Peyer's patch (tissue), 4 donors: ENCODE measurements at regions not wholly inside any gene's neighbourhood (a gene's known extent, or its start where the extent isn't known, plus 50 kb on each side); places are given as distances from the start of the nearest gene placed in this dataset.

Experiments used
- DNase-seq, 3 donors: peaks; one replicate each; pipeline ENCODE4 v3.0.0-alpha.2; 2017 to 2019
- H3K27ac ChIP-seq, 4 donors: fragments of 200-600 bp; sonication (generic); one replicate each; pipeline ENCODE4 v1.5.1; 2016 to 2019
- H3K27me3 ChIP-seq, 2 donors: fragments of 200-600 bp; sonication (generic); one replicate each; pipeline ENCODE4 v1.5.1; 2019
- H3K36me3 ChIP-seq, 3 donors: fragments of 200-600 bp; sonication (generic); one replicate each; pipeline ENCODE4 v1.5.1; 2016 to 2019
- H3K4me1 ChIP-seq, 4 donors: fragments of 200-600 bp; sonication (generic); one replicate each; pipeline ENCODE4 v1.5.1; 2016 to 2019
- H3K4me3 ChIP-seq, 4 donors: fragments of 200-600 bp; sonication (generic); 1 replicate in 3 of 4; 2 replicates in 1 of 4; pipeline ENCODE4 v1.5.1; 2016 to 2019; ENCODE audit warnings: mild to moderate bottlenecking in 1 of 4
- H3K9me3 ChIP-seq, 4 donors: fragments of 200-600 bp; sonication (generic); one replicate each; pipeline ENCODE4 v1.5.1; 2016 to 2019; ENCODE audit warnings: mild to moderate bottlenecking in 1 of 4
- POLR2A ChIP-seq, 2 donors: fragments of 450-650 bp; IDR thresholded peaks; one replicate each; pipeline ENCODE4 v1.5.1; 2017; ENCODE audit warnings: antibody characterized with exemption in 2 of 2, mild to moderate bottlenecking in 2 of 2, moderate library complexity in 2 of 2
- TF ChIP-seq, protein P1 (sequence below), 6 experiments: fragments of 450-650 bp in 4 of 6; fragments of 200-600 bp in 2 of 6; sonication (generic) in 1 of 6; IDR thresholded peaks; one replicate each; pipeline ENCODE4 v1.5.1; 2017 to 2019; ENCODE audit warnings: antibody characterized with exemption in 6 of 6, mild to moderate bottlenecking in 3 of 6, moderate library complexity in 1 of 6

DNA sequence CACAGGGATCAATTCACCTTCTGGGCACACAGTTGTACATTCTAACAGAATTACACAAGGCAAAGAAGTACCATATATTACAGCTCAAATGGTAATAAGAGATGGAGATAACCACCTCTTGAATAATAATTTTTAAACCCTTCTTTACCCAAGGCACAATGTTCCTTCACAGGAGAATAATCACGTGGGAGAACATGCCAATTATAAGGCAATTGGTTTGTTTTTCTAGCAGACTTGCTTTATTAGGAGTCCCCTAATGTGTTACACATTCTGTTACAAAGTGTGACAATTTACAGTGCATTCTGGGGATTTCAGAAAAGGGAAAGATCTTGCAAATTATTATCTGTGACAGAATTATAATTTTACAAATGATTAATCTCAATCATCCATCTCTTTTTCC lies 380.3 kb downstream of the RND3 start:
- no peak for DNase-seq
- Histone ChIP-seq H3K27ac (no peak overlapping the region), H3K27me3 (no peaks in the 10 kb centered on the region), H3K9me3 (no peaks in the 10 kb centered on the region), H3K4me3 (no peak overlapping the region), H3K36me3 (no peaks in the 10 kb centered on the region), H3K4me1 (no peaks in the 10 kb centered on the region)
- no peak for TF ChIP-seq POLR2A (IDR thresholded peaks at IDR 0.05)
- TF ChIP-seq, protein P1, sequence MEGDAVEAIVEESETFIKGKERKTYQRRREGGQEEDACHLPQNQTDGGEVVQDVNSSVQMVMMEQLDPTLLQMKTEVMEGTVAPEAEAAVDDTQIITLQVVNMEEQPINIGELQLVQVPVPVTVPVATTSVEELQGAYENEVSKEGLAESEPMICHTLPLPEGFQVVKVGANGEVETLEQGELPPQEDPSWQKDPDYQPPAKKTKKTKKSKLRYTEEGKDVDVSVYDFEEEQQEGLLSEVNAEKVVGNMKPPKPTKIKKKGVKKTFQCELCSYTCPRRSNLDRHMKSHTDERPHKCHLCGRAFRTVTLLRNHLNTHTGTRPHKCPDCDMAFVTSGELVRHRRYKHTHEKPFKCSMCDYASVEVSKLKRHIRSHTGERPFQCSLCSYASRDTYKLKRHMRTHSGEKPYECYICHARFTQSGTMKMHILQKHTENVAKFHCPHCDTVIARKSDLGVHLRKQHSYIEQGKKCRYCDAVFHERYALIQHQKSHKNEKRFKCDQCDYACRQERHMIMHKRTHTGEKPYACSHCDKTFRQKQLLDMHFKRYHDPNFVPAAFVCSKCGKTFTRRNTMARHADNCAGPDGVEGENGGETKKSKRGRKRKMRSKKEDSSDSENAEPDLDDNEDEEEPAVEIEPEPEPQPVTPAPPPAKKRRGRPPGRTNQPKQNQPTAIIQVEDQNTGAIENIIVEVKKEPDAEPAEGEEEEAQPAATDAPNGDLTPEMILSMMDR (IDR thresholded peaks at IDR 0.05), result no peak

- Histone ChIP-seq H3K9me3 (no peaks in the 10 kb centered on the region), H3K4me3 (no peak overlapping the region), H3K4me1 (no peaks in the 10 kb centered on the region), H3K27me3 (no peaks in the 10 kb centered on the region), H3K27ac (no peak overlapping the region), H3K36me3 (no peaks in the 10 kb centered on the region)
- no peak for DNase-seq
- no peak for TF ChIP-seq POLR2A (IDR thresholded peaks at IDR 0.05)
- TF ChIP-seq, protein P1 (IDR thresholded peaks at IDR 0.05), result no peak
Measured at GRCh38 chr2:150101947-150102346, 385.5 kb downstream of the RND3 start.

- no peak for TF ChIP-seq POLR2A (IDR thresholded peaks at IDR 0.05)
- TF ChIP-seq, protein P1 (IDR thresholded peaks at IDR 0.05), result no peak
- Histone ChIP-seq H3K9me3 (no peaks in the 10 kb centered on the region), H3K36me3 (no peaks in the 10 kb centered on the region), H3K4me1 (no peaks in the 10 kb centered on the region), H3K4me3 (no peak overlapping the region), H3K27me3 (no peaks in the 10 kb centered on the region), H3K27ac (no peak overlapping the region)
- no peak for DNase-seq
Measured at GRCh38 chr2:150100834-150101233, 386.6 kb downstream of the RND3 start.

- H3K4me1 ChIP-seq, result no peaks in the 10 kb centered on the region
- no peaks in the 10 kb centered on the region for H3K27me3 ChIP-seq
- H3K4me3 ChIP-seq, result no peak overlapping the region
- no peaks in the 10 kb centered on the region for H3K36me3 ChIP-seq
- no peak for DNase-seq
- H3K9me3 ChIP-seq, result no peaks in the 10 kb centered on the region
- TF ChIP-seq POLR2A (IDR thresholded peaks at IDR 0.05), result no peak
- TF ChIP-seq, protein P1 (IDR thresholded peaks at IDR 0.05), result no peak
- no peak overlapping the region for H3K27ac ChIP-seq
Measured at GRCh38 chr2:150100336-150100735, 387.1 kb downstream of the RND3 start.

DNA sequence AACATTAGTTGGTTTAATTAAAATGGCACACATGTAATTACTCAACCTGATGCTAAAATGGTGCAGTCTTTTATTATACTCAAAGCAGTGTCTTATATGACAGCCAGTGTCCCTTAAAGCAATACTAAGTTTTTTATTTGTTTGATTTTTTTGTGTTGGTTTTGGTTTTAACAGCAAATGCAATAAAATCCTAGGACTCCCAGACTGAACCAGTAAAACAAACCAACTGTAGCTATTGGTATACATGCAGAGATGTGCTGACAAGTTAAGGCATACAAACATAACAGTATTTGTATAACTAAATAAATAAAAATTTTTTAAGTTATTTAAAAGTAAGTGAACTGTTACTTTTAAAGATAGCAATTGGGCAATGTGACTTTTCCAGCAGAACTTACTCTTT lies 387.7 kb downstream of the RND3 start:
- Histone ChIP-seq H3K9me3 (no peaks in the 10 kb centered on the region), H3K4me1 (no peaks in the 10 kb centered on the region), H3K27me3 (no peaks in the 10 kb centered on the region), H3K36me3 (no peaks in the 10 kb centered on the region), H3K27ac (no peak overlapping the region), H3K4me3 (no peak overlapping the region)
- no peak for DNase-seq
- TF ChIP-seq POLR2A (IDR thresholded peaks at IDR 0.05), result no peak
- TF ChIP-seq, protein P1 (IDR thresholded peaks at IDR 0.05), result no peak

DNA sequence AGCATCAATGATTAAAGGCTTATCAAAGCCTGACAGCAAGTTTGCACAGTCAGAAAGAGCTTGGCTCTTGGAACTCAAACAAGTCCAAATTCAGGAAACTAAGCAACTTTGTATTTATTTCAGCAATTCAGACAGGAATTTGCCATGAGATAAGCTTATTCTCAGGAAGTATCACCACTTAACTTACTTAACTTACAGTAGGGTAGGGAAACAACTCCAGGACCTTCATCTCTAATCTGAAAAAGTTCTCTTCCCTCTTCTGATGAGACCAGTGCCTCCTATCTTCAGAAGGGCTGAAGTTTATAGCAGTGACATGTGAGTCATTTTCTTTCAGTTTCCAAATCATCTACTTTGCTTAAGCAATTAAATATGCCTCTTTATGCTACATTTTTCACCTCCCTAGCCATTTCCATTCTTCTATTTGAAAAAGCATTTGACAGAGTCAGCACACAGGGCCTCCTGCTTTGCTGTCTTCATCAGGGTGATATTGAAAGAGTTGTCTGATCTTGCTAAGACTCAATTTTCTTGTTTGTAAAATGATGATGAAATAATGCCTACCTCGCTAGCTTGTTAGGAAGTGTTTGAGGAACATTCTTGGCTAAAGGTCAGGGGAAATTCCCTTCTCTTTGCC lies 389.5 kb downstream of the RND3 start:
- no peak for TF ChIP-seq POLR2A (IDR thresholded peaks at IDR 0.05)
- TF ChIP-seq, protein P1 (IDR thresholded peaks at IDR 0.05), result peak in 3 of 6 experiments; percentile 45 to 70 (median 60)
- Histone ChIP-seq H3K4me1 (no peaks in the 10 kb centered on the region), H3K27me3 (no peaks in the 10 kb centered on the region), H3K36me3 (no peaks in the 10 kb centered on the region), H3K9me3 (no peaks in the 10 kb centered on the region), H3K27ac (peak overlapping the region in 1 of 4 donors; percentile 40), H3K4me3 (no peak overlapping the region)
- no peak for DNase-seq
